Activated effector memory CD4-positive, alpha-beta T cell treated with Interleukin-2 at 50 U/mL for 16 hours (primary cell): ENCODE measurements at regions not wholly inside any gene's neighbourhood (a gene's known extent, or its start where the extent isn't known, plus 50 kb on each side); places are given as distances from the start of the nearest gene placed in this dataset.

Source experiments
- DNase-seq: peaks from one replicate; pipeline ENCODE4 v3.0.0-alpha.2; 2020

GRCh38 chr12:123100882-123101281 is 50.0 kb downstream of the PITPNM2 start:
- DNase-seq = no peak

DNA sequence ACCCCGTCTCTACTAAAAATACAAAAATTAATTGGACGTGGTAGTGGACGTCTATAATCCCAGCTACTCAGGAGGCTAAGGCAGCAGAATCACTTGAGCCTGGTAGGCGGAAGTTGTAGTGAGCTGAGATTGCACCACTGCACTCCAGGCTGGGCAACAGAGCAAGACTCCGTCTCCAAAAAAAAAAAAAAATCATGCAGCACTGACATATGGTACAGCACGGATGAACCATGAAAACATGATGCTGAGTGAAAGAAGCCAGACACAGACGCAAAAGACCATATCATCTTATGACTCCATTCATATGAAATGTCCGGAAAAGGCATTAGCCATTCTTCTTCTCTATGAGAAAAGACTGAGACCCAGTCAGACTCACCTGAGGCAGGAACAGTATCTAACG is 50.4 kb downstream of the PITPNM2 start:
- no peak for DNase-seq

DNA sequence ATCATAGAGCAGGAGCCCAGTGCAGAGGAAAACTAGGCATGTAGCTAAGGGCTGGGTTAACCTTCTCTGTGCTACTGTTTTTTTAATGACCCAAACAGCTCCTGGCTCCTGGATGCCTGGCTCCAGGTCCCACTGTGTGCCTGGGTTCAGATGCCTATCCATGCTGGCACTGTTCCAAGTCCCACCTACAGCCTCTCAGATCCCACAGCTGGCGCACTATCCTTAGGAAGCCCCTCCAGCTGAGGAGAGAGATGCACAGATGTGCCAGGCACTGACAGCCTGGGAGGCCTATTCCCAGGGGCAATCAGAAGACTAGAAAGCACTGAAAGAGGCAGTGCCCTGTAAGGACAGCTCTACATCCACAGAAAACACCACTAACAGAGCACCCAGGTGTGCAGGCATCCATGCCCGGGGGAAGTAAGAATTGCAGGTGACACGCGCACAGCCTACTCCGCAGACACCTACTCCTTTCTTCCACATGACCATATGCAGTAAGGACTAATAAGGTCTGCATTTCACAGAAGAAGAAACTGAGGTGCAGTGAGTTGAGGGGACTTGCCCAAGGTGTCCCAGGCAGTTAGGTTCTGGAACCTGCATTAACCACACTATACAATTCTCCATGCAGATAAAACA is 51.2 kb downstream of the PITPNM2 start:
- DNase-seq = no peak

DNA sequence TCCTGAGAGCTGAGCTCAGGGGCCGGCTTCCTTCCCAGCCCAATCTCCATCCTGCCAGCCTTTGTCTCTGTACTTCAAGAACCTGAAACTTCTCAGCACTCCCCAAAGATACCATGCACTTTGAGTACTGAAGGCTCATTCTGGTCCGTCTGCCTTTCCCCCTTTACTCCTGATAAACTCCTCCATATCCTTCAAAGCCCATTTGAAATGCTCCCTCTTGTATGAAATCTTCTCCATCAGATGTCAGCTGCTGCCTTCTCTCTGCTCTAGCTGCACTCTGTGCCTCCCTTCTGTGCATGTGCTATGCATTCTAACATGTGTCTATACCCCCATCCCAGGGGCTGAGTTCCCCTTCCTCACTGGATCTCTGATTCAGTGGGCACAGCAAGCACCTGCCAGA is 52.1 kb downstream of the PITPNM2 start:
- DNase-seq = no peak

DNA sequence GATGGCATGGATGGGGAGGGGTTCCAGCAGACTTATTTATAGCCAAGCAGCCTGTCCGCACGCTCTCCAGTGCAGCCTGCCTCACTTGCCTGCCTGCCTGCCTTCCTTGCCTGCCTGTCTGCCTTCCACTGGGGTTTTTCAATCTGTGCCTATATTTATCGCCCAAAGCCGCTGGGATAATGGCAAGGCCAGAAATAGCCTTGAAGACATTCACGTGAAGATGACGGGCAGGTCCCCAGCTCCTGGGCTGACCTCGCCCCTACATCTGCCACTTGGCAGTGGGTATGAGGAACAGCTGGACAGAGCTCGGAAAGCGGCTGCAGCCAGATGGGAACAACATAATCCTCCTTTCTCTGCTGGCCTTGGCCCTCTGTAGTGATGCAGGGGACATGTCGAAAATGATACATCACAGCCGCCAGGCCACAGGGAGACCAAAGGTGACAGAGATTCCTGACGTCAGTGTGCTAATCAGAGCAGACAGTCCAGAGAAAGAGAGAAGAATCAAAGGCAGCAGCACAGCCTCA is 53.3 kb downstream of the PITPNM2 start:
- DNase-seq = no peak

- no peak for DNase-seq
These were observed 54.1 kb downstream of the PITPNM2 start for GRCh38 chr12:123096741-123097140.

DNA sequence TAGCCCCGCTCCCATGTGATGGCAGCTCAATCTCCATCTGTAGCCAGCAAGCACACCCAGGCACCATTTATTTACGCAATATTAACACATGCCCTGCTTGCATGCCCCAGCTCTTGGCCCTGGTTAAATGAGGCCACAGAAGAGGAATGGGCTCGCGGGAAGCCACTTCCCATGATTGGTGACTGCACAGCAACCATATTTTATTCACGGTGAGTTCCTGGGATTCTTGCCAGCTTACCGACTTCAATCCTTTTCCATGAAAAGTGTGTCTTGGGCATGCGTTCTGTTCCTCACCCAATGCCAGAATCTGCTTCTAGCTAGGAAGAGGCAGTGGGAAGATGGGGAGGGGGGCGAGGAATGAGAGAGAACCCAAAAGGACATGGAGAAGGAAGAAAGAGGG is 54.7 kb downstream of the PITPNM2 start:
- no peak for DNase-seq

- no peak for DNase-seq
These were observed 55.6 kb downstream of the PITPNM2 start for GRCh38 chr12:123095078-123095881.

GRCh38 chr12:123094349-123095077 is 56.4 kb downstream of the PITPNM2 start:
- no peak for DNase-seq

DNA sequence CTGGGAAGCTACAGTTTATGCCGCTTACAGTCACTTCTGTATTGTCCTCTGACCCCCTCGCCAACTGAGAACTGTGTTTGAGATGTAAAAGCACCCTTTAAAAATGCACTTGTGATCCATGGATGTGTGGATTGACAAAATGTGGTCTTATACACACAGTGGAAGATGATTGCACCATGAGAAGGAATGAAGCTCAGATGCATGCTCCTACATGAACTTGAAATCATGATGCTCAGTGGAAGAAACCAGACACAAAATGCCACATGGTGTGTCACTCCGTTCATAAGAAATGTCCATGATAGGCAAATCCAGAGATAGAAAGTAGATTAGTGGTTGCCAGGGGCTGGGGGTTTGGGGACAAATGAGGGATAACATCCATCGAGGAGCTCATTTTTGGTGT is 58.0 kb downstream of the PITPNM2 start:
- no peak for DNase-seq

DNA sequence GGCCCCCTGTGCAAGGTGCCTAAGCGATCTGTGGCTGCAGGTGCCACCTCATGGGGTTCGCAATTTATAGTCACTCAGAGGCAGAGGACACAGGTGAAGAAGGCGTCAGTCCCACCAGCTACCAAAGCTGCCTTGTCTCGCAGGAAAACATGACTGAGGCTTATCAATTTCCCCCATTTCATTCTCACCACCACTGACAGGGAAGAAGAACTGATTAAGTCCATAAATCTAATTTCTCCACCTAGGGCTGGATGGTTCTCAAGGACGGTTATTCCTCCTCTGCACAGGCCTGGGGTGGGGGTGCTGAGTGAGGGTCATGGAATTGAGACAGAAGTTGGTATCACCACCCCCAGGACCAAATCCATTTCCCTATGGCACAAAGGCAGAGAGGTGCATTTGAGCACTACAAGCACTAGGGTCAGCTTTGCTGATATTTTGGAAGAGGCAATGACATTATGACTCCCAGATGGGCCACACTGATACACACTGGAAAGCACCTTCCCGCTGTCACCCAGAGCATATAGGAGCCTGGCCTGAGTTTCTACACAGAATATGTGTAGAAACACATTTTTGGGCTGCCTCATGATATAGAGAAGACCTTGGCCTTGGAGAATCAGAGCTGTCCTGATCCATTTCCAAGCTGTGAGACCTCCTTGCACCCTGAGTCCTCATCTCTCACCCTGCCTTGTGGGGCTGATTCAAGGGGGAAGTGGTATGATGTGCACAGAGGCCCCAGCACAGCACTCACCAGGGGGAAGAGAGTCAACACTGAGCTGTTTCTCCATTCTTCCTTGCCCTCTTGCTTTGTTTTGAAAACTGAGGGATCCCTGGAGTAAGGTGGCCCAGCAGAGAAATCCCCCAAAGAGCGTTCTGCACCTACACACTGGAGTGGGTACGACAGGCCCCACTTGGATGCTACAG is 59.4 kb downstream of the PITPNM2 start:
- DNase-seq = no peak

DNA sequence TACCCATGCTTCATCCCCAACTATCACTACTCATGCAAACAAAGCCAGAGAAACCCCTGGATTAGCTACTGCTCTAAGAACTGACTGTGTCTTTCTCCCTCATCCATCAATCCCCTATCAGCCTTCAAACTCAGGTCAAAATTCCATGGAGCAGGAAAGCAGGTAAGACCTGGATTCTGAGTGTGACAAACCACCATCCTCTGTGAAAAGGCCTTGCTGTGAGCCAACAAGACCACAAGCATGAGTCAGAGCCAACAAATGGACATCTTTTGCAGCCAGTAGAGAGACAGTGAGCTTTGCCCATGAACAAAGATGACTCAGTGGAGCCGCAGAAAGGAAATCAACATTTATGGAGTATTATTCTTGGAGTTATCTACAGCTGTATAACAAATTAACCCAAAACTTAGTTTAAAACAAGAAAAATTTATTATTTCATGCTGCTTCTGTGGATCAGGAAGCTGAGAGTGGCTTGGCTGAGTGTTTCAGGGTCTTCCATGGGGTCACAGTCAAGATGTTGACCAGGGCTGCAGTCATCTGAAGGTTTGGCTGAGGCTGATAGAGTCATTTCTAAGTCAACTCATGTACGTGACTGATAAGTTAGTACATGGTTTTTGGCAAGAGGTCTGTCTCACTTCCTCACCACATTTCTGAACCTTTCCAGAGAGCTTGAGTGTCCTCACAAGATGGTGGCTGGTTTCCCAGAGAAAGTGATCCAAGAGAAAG is 61.1 kb downstream of the PITPNM2 start:
- DNase-seq = no peak

- DNase-seq = no peak
These were observed 61.8 kb downstream of the PITPNM2 start for GRCh38 chr12:123089140-123089539.

GRCh38 chr12:123085730-123086487 is 65.0 kb downstream of the PITPNM2 start:
- DNase-seq = no peak

DNA sequence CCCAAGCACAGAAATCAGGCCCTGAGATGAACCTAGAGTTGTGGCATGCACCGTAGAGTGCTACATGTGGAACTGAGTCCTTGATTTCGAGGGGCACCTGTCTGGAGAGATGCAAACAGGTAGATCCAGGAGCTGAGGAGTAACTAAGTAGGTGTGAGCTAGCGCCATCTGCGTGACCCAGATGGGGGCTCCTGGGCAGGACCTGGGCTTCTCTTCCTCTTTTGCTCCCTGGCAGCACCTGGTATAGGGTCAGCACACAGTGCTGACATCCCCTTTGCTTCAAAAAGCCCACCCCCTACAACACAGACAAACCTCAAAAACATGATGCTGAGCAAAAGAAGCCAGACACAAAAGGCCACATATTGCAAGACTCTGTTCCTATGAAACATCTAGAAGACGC is 65.8 kb downstream of the PITPNM2 start:
- DNase-seq = no peak

DNA sequence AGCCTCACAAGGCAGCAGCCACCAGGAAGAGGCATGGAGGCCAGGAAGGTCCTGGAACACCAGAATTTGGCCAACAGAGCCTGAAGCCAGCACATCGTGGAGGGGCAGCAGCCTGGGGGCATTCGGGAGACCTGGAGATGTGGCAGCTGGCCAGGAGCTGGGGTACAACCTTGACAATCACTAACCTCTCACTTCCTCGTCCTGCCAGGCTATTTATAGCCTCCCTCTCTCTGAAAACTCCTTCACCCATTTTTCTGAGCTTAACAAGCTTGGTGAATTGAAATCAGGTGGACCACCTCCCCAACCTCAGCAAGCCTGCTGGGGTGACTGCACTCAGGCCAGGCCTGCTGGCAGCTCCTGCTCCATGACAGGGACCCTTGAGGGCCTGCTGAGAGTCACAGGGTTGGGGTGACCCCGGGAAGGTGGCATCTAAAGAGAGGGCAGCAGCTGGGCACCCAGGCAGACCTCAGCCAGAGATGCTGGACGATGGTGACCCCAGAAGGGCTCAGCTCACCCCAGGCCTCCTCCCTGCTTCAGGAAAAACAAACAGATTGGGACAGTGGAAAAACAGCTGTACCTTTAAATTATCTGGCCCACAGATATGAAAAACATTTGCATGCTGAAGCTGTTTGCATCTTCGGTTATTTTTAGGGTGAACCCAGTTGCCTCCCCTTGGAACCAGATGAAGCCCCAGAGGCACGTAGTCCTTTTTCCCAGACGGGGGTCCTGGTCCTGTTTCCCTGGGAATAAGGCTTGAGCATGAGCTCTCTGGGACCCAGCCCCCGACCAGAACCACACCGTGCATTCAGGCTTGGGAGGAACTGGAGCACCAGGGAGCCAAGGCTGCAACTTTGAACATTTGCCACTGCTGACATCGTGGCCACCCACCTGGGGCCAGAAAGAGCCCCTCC is 67.0 kb downstream of the PITPNM2 start:
- DNase-seq = no peak

GRCh38 chr12:123080634-123081033 is 70.3 kb downstream of the PITPNM2 start:
- no peak for DNase-seq

DNA sequence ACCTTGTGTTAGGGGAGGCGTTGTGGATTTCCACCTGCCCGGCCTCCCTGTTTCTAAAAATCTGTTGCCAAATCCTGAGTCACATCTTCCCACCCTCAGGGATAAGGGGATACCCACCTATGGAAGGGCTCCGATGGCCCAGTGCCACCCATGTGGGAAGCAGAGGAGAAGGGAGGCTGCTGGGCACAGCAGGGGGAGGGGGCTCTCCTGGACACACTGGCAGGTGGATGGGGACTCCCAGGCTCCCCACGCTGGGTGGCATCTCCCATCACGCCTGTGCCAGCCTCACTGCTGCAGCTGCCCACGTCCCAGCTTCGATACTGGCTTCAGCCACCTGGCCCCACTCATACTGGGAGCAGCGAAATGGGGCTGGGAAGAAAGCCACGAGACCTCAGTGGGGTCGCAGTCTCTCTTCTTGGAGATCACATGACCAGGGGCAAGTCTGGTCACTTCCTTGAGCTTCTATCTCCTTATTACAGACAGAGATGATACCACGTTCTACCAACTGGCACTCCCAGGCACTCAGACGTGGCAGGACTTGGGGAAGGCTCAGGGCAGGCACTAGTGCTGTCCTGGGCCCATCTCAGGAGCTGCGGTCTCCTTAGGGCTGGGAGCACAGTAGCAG is 72.2 kb downstream of the PITPNM2 start:
- no peak for DNase-seq

DNA sequence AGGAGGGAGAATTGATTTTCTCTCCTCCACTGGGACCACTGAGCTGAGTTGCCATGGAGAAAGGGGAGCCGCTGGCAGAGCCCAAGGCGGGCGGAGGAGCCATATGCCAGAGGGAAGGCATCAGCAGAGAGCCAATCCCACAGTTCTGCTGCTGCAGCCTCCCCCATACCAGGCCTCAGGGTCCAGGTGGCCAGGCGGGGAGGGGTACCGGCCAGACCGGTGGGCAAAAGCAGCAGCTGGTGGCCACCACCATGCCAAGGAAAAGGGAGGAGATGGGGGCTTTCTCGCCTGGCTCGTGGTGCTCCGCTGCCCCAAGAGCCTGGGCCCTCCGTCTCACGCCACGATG is 72.8 kb downstream of the PITPNM2 start:
- DNase-seq = no peak
